Activated CD8-positive, alpha-beta T cell treated with anti-CD3 and anti-CD28 coated beads for 36 hours (primary cell): ENCODE measurements at regions not wholly inside any gene's neighbourhood (a gene's known extent, or its start where the extent isn't known, plus 50 kb on each side); places are given as distances from the start of the nearest gene placed in this dataset.

Source experiments
- ATAC-seq: fragments of 200-7000 bp; cut with Tn5 transposase; one replicate; pipeline ENCODE4 v1.10.0; 2021; ENCODE audit warnings: mild to moderate bottlenecking, moderate library complexity
- CTCF ChIA-PET: fragments of 350-600 bp; sonication (Branson Sonifier 250); formaldehyde crosslinking; loops from one replicate; lab custom pipeline; 2021; ENCODE audit warnings: antibody characterized with exemption; lab: Charles Lee
- POLR2A ChIA-PET: fragments of 350-600 bp; sonication (Branson Sonifier 250); formaldehyde crosslinking; loops from one replicate; lab custom pipeline; 2021; ENCODE audit warnings: antibody characterized with exemption; lab: Charles Lee
- DNase-seq: peaks from one replicate; pipeline ENCODE4 v3.0.0-alpha.2; 2020
- H3K27ac Mint-ChIP-seq: one replicate; pipeline ENCODE4 v1.8.0; 2021; ENCODE audit warnings: mild to moderate bottlenecking, mixed read lengths
- H3K27me3 Mint-ChIP-seq: one replicate; pipeline ENCODE4 v1.8.0; 2021; ENCODE audit warnings: mixed read lengths
- H3K36me3 Mint-ChIP-seq: one replicate; pipeline ENCODE4 v1.8.0; 2021; ENCODE audit warnings: low read depth, mixed read lengths
- H3K4me1 Mint-ChIP-seq: one replicate; pipeline ENCODE4 v1.8.0; 2021; ENCODE audit warnings: low read depth, mixed read lengths
- H3K4me3 Mint-ChIP-seq: one replicate; pipeline ENCODE4 v1.8.0; 2021; ENCODE audit warnings: mild to moderate bottlenecking, moderate library complexity, mixed read lengths
- H3K9me3 Mint-ChIP-seq: one replicate; pipeline ENCODE4 v1.8.0; 2021; ENCODE audit warnings: mixed read lengths
- intact Hi-C: fragments of 100-400 bp; cut with micrococcal nuclease; formaldehyde crosslinking; loops from one replicate; pipeline ENCODE4 v1.10.0; 2022
- TF ChIP-seq, protein P1 (sequence below): fragments of 200-600 bp; IDR thresholded peaks from one replicate; pipeline ENCODE4 v1.8.0; 2022; ENCODE audit warnings: antibody characterized with exemption, mild to moderate bottlenecking

DNA sequence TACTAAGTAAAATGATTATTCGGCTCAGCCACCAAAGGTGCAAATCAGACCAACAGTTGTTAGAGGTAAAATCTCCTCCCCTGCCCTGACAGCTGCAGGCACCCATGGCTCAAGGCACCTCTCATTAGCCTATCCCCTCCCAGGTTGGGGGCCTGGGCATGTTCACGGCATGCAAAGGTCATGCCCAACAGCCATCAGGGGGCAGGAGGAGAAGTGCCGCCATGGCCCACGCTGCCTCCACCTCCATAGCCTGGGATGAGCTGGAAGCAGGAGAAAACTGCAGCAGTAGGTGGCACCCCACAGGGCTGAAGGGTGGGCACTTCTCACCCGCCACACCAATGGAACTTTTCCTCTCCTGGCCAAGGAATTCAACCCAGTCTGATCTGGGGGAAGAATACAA lies 146.4 kb upstream of the COX10 start:
- TF ChIP-seq, protein P1, sequence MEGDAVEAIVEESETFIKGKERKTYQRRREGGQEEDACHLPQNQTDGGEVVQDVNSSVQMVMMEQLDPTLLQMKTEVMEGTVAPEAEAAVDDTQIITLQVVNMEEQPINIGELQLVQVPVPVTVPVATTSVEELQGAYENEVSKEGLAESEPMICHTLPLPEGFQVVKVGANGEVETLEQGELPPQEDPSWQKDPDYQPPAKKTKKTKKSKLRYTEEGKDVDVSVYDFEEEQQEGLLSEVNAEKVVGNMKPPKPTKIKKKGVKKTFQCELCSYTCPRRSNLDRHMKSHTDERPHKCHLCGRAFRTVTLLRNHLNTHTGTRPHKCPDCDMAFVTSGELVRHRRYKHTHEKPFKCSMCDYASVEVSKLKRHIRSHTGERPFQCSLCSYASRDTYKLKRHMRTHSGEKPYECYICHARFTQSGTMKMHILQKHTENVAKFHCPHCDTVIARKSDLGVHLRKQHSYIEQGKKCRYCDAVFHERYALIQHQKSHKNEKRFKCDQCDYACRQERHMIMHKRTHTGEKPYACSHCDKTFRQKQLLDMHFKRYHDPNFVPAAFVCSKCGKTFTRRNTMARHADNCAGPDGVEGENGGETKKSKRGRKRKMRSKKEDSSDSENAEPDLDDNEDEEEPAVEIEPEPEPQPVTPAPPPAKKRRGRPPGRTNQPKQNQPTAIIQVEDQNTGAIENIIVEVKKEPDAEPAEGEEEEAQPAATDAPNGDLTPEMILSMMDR: no peak
- Mint-ChIP-seq H3K4me3 (no peak overlapping the region), H3K4me1 (no peaks in the 10 kb centered on the region), H3K9me3 (no peaks in the 10 kb centered on the region), H3K27me3 (no peaks in the 10 kb centered on the region), H3K36me3 (no peaks in the 10 kb centered on the region), H3K27ac (no peak overlapping the region)
- ATAC-seq (no peak), DNase-seq (no peak)
- intact Hi-C loops: no loop called here
- ChIA-PET POLR2A (no interaction called here), CTCF (no interaction called here)

DNA sequence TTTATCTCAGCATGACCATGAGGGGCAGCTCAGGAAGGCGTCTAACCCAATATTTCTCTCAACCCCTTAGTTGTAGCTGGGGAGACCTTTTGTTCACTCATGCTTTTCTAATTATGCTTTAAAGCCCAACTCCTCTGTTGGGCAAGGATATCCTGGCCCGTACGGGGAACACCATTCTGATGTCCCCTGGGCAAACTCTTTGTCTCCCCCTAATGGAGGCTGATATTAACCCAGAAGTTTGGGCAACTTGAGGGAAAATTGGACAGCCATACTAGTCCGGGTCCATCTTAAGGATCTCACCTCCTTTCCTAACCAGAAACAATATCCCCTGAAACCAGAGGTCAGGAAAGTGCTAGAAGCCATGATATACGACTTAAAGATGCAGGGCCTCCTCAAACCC lies 143.7 kb upstream of the COX10 start:
- ChIA-PET CTCF (interaction anchor here (1.0 kb wide), 1 partner anchor 377 kb away, joined by 4 read pairs; no protein-coding TSS in a partner anchor), POLR2A (no interaction called here)
- Mint-ChIP-seq H3K27me3 (no peaks in the 10 kb centered on the region), H3K36me3 (no peaks in the 10 kb centered on the region), H3K9me3 (no peaks in the 10 kb centered on the region), H3K4me3 (no peak overlapping the region), H3K4me1 (no peaks in the 10 kb centered on the region), H3K27ac (no peak overlapping the region)
- DNase-seq (no peak), ATAC-seq (no peak)
- TF ChIP-seq, protein P1: no peak
- intact Hi-C loops: no loop called here

DNA sequence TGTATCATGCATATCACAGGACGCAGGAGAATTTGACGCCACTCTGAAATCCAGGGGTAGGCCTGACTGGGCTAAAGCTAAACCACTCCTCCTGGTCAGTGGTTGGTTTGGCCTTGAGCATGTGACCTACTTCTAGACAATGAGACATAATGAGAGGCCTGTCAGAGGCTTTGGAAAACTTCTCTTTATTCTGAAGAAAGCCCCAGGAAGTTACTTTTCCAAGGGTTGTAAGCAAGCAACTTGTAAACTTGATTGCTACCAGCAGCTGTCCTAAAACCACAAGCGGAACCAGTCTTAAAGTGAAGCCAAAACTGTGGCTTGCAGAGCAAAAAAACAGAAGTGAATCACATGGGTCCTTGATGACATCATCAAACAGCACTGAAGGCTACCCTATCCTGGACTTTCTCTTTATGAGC lies 138.2 kb upstream of the COX10 start:
- Mint-ChIP-seq H3K27ac (no peak overlapping the region), H3K9me3 (peaks cover 3% of the 10 kb centered on the region), H3K4me1 (no peaks in the 10 kb centered on the region), H3K4me3 (no peak overlapping the region), H3K36me3 (peaks cover 2% of the 10 kb centered on the region), H3K27me3 (no peaks in the 10 kb centered on the region)
- CTCF ChIA-PET: no interaction called here
- intact Hi-C loops: no loop called here
- no peak for DNase-seq
- POLR2A ChIA-PET: no interaction called here
- no peak for ATAC-seq
- TF ChIP-seq, protein P1: no peak

DNA sequence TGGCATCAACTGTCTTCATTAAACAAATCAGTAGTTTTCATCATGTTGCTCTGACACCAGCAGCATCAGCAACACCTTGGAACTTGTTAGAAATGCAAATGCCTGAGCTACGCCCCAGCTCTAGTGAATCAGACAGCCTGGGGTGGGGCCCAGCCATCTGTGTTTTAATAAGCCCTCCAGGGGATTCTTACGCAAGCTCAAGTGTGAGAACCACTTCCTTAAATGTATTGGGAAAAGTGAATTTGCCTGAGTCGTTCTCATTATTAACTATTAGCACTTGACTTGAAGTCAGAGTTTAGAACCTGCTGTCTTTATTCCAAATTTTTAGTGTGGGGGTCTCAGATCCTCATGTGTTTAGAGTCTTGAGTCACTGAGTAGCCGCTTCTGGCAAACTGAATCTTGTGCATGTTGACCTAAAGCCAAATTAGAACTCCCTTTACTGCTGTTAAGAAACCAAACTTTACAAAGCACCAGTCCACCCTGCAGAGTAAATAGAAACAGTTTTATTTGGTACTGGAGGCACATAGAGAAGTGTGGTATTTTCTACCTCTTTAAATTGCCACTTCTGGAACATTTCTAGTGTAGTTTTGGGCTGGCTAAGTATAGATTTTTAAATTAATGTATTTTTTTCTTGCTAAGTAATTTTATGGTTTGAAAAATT lies 137.4 kb upstream of the COX10 start:
- peaks cover 2% of the 10 kb centered on the region for H3K36me3 Mint-ChIP-seq
- intact Hi-C loops: no loop called here
- ChIA-PET CTCF (no interaction called here), POLR2A (no interaction called here)
- H3K4me3 Mint-ChIP-seq: no peak overlapping the region
- TF ChIP-seq, protein P1: no peak
- H3K27ac Mint-ChIP-seq: no peak overlapping the region
- no peaks in the 10 kb centered on the region for H3K4me1 Mint-ChIP-seq
- H3K9me3 Mint-ChIP-seq: peaks cover 3% of the 10 kb centered on the region
- DNase-seq (no peak), ATAC-seq (no peak)
- no peaks in the 10 kb centered on the region for H3K27me3 Mint-ChIP-seq

DNA sequence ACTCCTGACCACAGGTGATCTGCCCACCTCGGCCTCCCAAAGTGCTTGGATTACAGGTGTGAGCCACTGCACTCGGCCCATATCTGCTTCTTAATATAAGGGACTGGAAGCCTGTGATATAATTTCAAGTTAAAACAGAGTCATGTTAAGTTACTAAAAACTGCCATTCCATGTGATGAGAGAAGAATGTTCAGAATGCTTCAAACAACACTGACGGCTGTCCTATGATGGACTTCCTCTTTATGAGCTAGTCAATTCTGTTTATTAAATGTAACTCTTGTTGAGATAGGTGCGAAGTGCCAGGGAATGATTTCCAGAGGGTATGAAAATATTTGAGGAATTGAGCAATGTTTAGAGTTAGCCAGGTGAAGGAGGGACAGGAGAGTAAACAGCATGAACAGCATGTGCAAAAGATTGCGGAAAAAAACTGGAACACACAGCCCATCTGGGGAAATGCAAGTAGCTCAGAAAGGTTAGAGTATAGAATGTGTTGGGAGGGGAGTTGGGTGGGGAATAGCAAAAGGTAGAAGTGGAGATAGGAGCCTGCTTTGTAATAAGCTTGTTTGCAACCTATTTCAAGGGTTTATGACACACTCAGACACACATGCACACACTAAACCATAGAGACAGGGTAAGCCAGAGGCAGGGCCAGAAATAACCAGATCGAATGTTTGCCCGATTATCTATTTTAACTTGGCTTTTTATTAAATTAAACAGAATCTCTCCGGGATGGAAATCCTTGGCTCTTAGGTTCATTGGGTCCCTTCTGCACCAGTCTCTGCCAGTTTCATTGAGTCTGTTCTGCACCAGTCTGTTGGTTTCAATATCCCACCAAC lies 135.6 kb upstream of the COX10 start:
- POLR2A ChIA-PET: no interaction called here
- H3K4me1 Mint-ChIP-seq: no peaks in the 10 kb centered on the region
- DNase-seq: no peak
- TF ChIP-seq, protein P1: no peak
- CTCF ChIA-PET: no interaction called here
- intact Hi-C loops: no loop called here
- H3K27me3 Mint-ChIP-seq: no peaks in the 10 kb centered on the region
- peaks cover 3% of the 10 kb centered on the region for H3K9me3 Mint-ChIP-seq
- no peak for ATAC-seq
- H3K27ac Mint-ChIP-seq: no peak overlapping the region
- H3K4me3 Mint-ChIP-seq: no peak overlapping the region
- peaks cover 2% of the 10 kb centered on the region for H3K36me3 Mint-ChIP-seq
